ENCODE measurements at regions not wholly inside any gene's neighbourhood (a gene's known extent, or its start where the extent isn't known, plus 50 kb on each side); places are given as distances from the start of the nearest gene placed in this dataset.

DNA sequence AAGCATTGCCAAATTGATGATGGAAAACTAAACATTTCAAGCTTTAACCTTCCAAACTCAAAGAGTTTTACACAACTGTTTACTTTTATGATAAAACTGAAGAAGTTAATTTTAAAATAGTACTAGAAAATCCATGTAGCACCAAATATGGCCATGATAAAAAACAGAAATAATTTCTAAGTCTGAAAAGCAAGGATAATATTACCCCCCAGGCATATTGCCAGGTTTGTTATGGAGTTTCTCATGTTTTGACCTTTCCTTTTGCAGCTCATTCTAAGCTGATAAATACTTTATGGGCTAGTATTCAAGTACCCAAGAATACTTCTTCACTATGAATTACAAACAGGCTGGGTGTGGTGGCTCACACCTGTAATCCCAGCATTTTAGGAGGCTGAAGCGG, 209.9 kb upstream of the ZFP64 start:
- CTCF ChIA-PET = no interaction called here
- no peak for ATAC-seq
- Histone ChIP-seq H2AFZ (ENCODE audit: control insufficient read depth, low read depth, low read length) (no peak overlapping the region), H4K20me1 (ENCODE audit: control insufficient read depth, insufficient read depth) (no peaks in the 10 kb centered on the region), H3K36me3 (ENCODE audit: control insufficient read depth in 2 of 2, insufficient read depth in 2 of 2, low read length in 1 of 2) (no peaks in the 10 kb centered on the region), H3K9me3 (replicated peaks; ENCODE audit: control insufficient read depth, insufficient read depth, low read length) (no peaks in the 10 kb centered on the region), H3K9ac (ENCODE audit: control insufficient read depth, insufficient read depth, low read length) (no peak overlapping the region), H3K27ac (ENCODE audit: control insufficient read depth, insufficient read depth) (no peak overlapping the region), H3K4me2 (ENCODE audit: control insufficient read depth, insufficient read depth) (no peak overlapping the region), H3K79me2 (ENCODE audit: control insufficient read depth, insufficient read depth, low read length) (no peaks in the 10 kb centered on the region), H3K27me3 (replicated peaks in 1 of 2; ENCODE audit: control insufficient read depth in 2 of 2, insufficient read depth in 2 of 2, low read length in 1 of 2) (no peaks in the 10 kb centered on the region), H3K4me1 (ENCODE audit: control insufficient read depth, insufficient read depth, low read length) (peaks cover 14% of the 10 kb centered on the region), H3K4me3 (no peak overlapping the region)
- POLR2A ChIA-PET = no interaction called here
- TF ChIP-seq MXI1 (IDR thresholded peaks at IDR 0.05; ENCODE audit: low read depth, low read length) (no peak), SMC3 (IDR thresholded peaks at IDR 0.05; ENCODE audit: borderline replicate concordance, low read length) (no peak), SMARCA5 (IDR thresholded peaks at IDR 0.05) (no peak), ZNF217 (IDR thresholded peaks at IDR 0.05) (no peak)
- TF ChIP-seq, protein P1, sequence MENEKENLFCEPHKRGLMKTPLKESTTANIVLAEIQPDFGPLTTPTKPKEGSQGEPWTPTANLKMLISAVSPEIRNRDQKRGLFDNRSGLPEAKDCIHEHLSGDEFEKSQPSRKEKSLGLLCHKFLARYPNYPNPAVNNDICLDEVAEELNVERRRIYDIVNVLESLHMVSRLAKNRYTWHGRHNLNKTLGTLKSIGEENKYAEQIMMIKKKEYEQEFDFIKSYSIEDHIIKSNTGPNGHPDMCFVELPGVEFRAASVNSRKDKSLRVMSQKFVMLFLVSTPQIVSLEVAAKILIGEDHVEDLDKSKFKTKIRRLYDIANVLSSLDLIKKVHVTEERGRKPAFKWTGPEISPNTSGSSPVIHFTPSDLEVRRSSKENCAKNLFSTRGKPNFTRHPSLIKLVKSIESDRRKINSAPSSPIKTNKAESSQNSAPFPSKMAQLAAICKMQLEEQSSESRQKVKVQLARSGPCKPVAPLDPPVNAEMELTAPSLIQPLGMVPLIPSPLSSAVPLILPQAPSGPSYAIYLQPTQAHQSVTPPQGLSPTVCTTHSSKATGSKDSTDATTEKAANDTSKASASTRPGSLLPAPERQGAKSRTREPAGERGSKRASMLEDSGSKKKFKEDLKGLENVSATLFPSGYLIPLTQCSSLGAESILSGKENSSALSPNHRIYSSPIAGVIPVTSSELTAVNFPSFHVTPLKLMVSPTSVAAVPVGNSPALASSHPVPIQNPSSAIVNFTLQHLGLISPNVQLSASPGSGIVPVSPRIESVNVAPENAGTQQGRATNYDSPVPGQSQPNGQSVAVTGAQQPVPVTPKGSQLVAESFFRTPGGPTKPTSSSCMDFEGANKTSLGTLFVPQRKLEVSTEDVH (IDR thresholded peaks at IDR 0.05; ENCODE audit: low read depth, partially characterized antibody) = no peak
- 77% methylated on average over 1 of the region's 1 CpG for WGBS (ENCODE audit: insufficient coverage, insufficient replicate concordance, low lambda C conversion rate, missing lambda C conversion rate)
- in situ Hi-C loops (cut with MboI) (no loop called here), intact Hi-C loops (cut with micrococcal nuclease; ENCODE audit: unreplicated experiment) (no loop called here)
- RAD21 ChIA-PET (ENCODE audit: unreplicated experiment) = no interaction called here
- SMC1A ChIA-PET (ENCODE audit: uncharacterized antibody, unreplicated experiment) = no interaction called here
- DNase-seq (ENCODE audit: low read depth, low spot score) = no peak
- FAIRE-seq = no peak
- BruUV-seq (replicated peaks) = no TSS peak

DNA sequence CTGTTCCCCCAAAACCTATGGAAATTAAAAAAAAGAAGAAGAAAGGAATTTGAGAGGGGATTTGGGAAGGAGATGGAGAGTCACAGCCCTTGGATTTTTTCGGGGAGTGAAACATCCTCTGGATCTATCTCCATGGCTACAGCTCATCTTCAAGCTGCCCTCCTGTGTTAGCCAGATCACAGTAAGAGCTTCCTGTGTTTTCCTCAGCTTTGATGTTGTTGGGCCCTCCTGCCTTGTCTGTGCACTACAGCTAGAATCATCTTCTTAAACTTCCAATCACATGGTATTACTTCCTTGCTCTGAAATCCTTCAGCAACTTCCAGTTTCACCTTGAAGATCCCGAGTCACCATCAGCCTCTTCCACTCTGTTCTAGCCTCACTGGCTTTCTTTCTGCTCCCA, 207.8 kb upstream of the ZFP64 start:
- ATAC-seq = no peak
- Histone ChIP-seq H3K9ac (ENCODE audit: control insufficient read depth, insufficient read depth, low read length) (no peak overlapping the region), H4K20me1 (ENCODE audit: control insufficient read depth, insufficient read depth) (no peaks in the 10 kb centered on the region), H3K4me1 (ENCODE audit: control insufficient read depth, insufficient read depth, low read length) (no peaks in the 10 kb centered on the region), H3K9me3 (replicated peaks; ENCODE audit: control insufficient read depth, insufficient read depth, low read length) (no peaks in the 10 kb centered on the region), H3K4me3 (no peak overlapping the region), H3K36me3 (ENCODE audit: control insufficient read depth in 2 of 2, insufficient read depth in 2 of 2, low read length in 1 of 2) (no peaks in the 10 kb centered on the region), H3K4me2 (ENCODE audit: control insufficient read depth, insufficient read depth) (no peak overlapping the region), H3K27ac (ENCODE audit: control insufficient read depth, insufficient read depth) (no peak overlapping the region), H3K27me3 (replicated peaks in 1 of 2; ENCODE audit: control insufficient read depth in 2 of 2, insufficient read depth in 2 of 2, low read length in 1 of 2) (no peaks in the 10 kb centered on the region), H2AFZ (ENCODE audit: control insufficient read depth, low read depth, low read length) (no peak overlapping the region), H3K79me2 (ENCODE audit: control insufficient read depth, insufficient read depth, low read length) (no peaks in the 10 kb centered on the region)
- DNase-seq (ENCODE audit: low read depth, low spot score) = no peak
- FAIRE-seq = no peak
- in situ Hi-C loops (cut with MboI) (no loop called here), intact Hi-C loops (cut with micrococcal nuclease; ENCODE audit: unreplicated experiment) (no loop called here)
- WGBS (ENCODE audit: insufficient coverage, insufficient replicate concordance, low lambda C conversion rate, missing lambda C conversion rate) = 11% methylated on average over 2 of the region's 2 CpGs
- no TSS peak for BruUV-seq (replicated peaks)
- CTCF ChIA-PET = no interaction called here
- RAD21 ChIA-PET (ENCODE audit: unreplicated experiment) = no interaction called here
- SMC1A ChIA-PET (ENCODE audit: uncharacterized antibody, unreplicated experiment) = interaction anchor here (1.6 kb wide), 1 partner anchor 8 kb away, joined by 3 read pairs; no protein-coding TSS in a partner anchor
- POLR2A ChIA-PET = no interaction called here
- TF ChIP-seq IRF5 (IDR thresholded peaks at IDR 0.05; ENCODE audit: borderline replicate concordance) (no peak), BHLHE40 (IDR thresholded peaks at IDR 0.05; ENCODE audit: borderline replicate concordance in 1 of 2, low read depth in 2 of 2, low read length in 1 of 2) (no peak), CBX5 (IDR thresholded peaks at IDR 0.05; ENCODE audit: low read depth) (no peak), SIX5 (IDR thresholded peaks at IDR 0.05; ENCODE audit: low read depth, low read length, severe bottlenecking) (no peak), ZNF622 (IDR thresholded peaks at IDR 0.05) (no peak), EP300 (IDR thresholded peaks at IDR 0.05; ENCODE audit: borderline replicate concordance in 1 of 2, control insufficient read depth in 1 of 2, low read depth in 2 of 2, low read length in 2 of 2) (no peak), SRF (IDR thresholded peaks at IDR 0.05; ENCODE audit: low read depth in 2 of 2, low read length in 2 of 2) (no peak), NR2C1 (IDR thresholded peaks at IDR 0.05) (no peak), PML (IDR thresholded peaks at IDR 0.05; ENCODE audit: low read length) (no peak), TCF3 (IDR thresholded peaks at IDR 0.05; ENCODE audit: borderline replicate concordance, insufficient read depth, low read depth, low read length) (no peak)

Measured in GM12878 (cell line).